Esophagus muscularis mucosa (tissue), 4 donors: ENCODE measurements at regions not wholly inside any gene's neighbourhood (a gene's known extent, or its start where the extent isn't known, plus 50 kb on each side); places are given as distances from the start of the nearest gene placed in this dataset.

Source experiments
- CTCF ChIP-seq, 3 experiments: fragments of 200-600 bp in 2 of 3; fragments of 450-650 bp in 1 of 3; sonication (generic) in 2 of 3; IDR thresholded peaks; one replicate each; pipeline ENCODE4 v1.5.1; 2017 to 2019; ENCODE audit warnings: antibody characterized with exemption in 3 of 3, mild to moderate bottlenecking in 2 of 3, moderate library complexity in 1 of 3
- EP300 ChIP-seq: sonication (generic); formaldehyde crosslinking; IDR thresholded peaks from one replicate; pipeline ENCODE4 v1.6.1; 2017; ENCODE audit warnings: antibody characterized with exemption
- POLR2A ChIP-seq: fragments of 450-650 bp; IDR thresholded peaks from one replicate; pipeline ENCODE4 v1.6.1; 2017; ENCODE audit warnings: antibody characterized with exemption, moderate library complexity, mild to moderate bottlenecking, low read depth

- TF ChIP-seq CTCF (IDR thresholded peaks at IDR 0.05) (no peak), POLR2A (no peak), EP300 (no peak)
These were observed 365.8 kb upstream of the OPRM1 start for GRCh38 chr6:153673225-153673624.
